Parathyroid adenoma (tissue), 2 donors: ENCODE measurements at regions not wholly inside any gene's neighbourhood (a gene's known extent, or its start where the extent isn't known, plus 50 kb on each side); places are given as distances from the start of the nearest gene placed in this dataset.

Source experiments
- H2AFZ ChIP-seq: fragments of 300-600 bp; sonication (generic); one replicate; pipeline ENCODE4 v1.7.0; 2017; ENCODE audit warnings: antibody characterized with exemption, mild to moderate bottlenecking
- H3K27ac ChIP-seq: fragments of 300-600 bp; sonication (generic); one replicate; pipeline ENCODE4 v1.7.0; 2017
- H3K27me3 ChIP-seq: fragments of 300-600 bp; sonication (generic); one replicate; pipeline ENCODE4 v1.7.0; 2017; ENCODE audit warnings: low read length; ENCODE audit not compliant: control insufficient read depth, insufficient read depth
- H3K36me3 ChIP-seq: fragments of 300-600 bp; sonication (generic); one replicate; pipeline ENCODE4 v1.7.0; 2017; ENCODE audit warnings: low read length; ENCODE audit not compliant: control insufficient read depth, insufficient read depth
- H3K4me1 ChIP-seq: fragments of 300-600 bp; sonication (generic); one replicate; pipeline ENCODE4 v1.7.0; 2017; ENCODE audit warnings: control low read depth
- H3K4me2 ChIP-seq: fragments of 300-600 bp; sonication (generic); one replicate; pipeline ENCODE4 v1.7.0; 2017; ENCODE audit warnings: low read length
- H3K4me3 ChIP-seq: fragments of 300-600 bp; sonication (generic); one replicate; pipeline ENCODE4 v1.7.0; 2017; ENCODE audit warnings: low read depth, low read length
- H3K79me2 ChIP-seq: fragments of 300-600 bp; sonication (generic); one replicate; pipeline ENCODE4 v1.7.0; 2017; ENCODE audit warnings: control low read depth
- H3K9ac ChIP-seq: fragments of 300-600 bp; sonication (generic); one replicate; pipeline ENCODE4 v1.7.0; 2017; ENCODE audit warnings: mild to moderate bottlenecking
- H3K9me3 ChIP-seq: fragments of 300-600 bp; sonication (generic); one replicate; pipeline ENCODE4 v1.7.0; 2017; ENCODE audit warnings: low read length; ENCODE audit not compliant: control insufficient read depth
- CTCF ChIP-seq: fragments of 300-600 bp; sonication (generic); IDR thresholded peaks from one replicate; pipeline ENCODE4 v1.7.0; 2017; ENCODE audit warnings: antibody characterized with exemption, mild to moderate bottlenecking
- donor health status: primary hyperparathyroidism.

- Histone ChIP-seq H3K9ac (no peak overlapping the region), H3K4me1 (no peaks in the 10 kb centered on the region), H3K36me3 (no peaks in the 10 kb centered on the region), H2AFZ (no peak overlapping the region), H3K4me3 (no peak overlapping the region), H3K27ac (no peak overlapping the region), H3K27me3 (no peaks in the 10 kb centered on the region), H3K9me3 (no peaks in the 10 kb centered on the region), H3K79me2 (no peaks in the 10 kb centered on the region), H3K4me2 (no peak overlapping the region)
- TF ChIP-seq CTCF: no peak
Observed at GRCh38 chr1:29821605-29822004, 585.3 kb downstream of the PTPRU start.

DNA sequence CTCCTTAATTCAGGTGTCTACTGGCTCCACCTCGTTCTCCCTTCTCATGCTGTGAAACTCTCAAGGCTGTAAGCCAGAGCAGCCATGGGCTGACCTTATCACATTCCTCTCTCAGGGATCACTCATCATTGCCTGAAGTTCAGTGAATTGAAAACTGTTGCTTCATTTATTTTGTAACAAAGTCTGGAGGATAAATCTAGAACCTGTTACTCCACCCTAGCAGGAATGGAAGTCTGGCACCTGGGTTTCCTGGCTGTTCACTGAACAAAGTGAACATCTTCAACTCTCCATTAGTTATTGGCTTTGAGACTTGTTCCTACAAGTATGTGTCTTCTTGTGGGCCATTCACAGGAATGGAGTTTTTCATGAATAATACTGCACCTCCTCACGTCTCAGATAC lies 584.1 kb downstream of the PTPRU start:
- no peaks in the 10 kb centered on the region for H3K27me3 ChIP-seq
- no peak overlapping the region for H3K27ac ChIP-seq
- TF ChIP-seq CTCF: no peak
- no peaks in the 10 kb centered on the region for H3K9me3 ChIP-seq
- no peaks in the 10 kb centered on the region for H3K36me3 ChIP-seq
- H2AFZ ChIP-seq: no peak overlapping the region
- H3K4me3 ChIP-seq: no peak overlapping the region
- no peak overlapping the region for H3K4me2 ChIP-seq
- no peaks in the 10 kb centered on the region for H3K79me2 ChIP-seq
- no peak overlapping the region for H3K9ac ChIP-seq
- H3K4me1 ChIP-seq: no peaks in the 10 kb centered on the region

GRCh38 chr1:29812408-29813135 lies 576.2 kb downstream of the PTPRU start:
- no peak overlapping the region for H3K4me2 ChIP-seq
- no peak overlapping the region for H3K4me3 ChIP-seq
- no peaks in the 10 kb centered on the region for H3K79me2 ChIP-seq
- H3K27me3 ChIP-seq: no peaks in the 10 kb centered on the region
- no peaks in the 10 kb centered on the region for H3K36me3 ChIP-seq
- TF ChIP-seq CTCF: no peak
- no peak overlapping the region for H3K9ac ChIP-seq
- H3K9me3 ChIP-seq: no peaks in the 10 kb centered on the region
- H2AFZ ChIP-seq: peak overlapping the region; percentile 20
- no peaks in the 10 kb centered on the region for H3K4me1 ChIP-seq
- no peak overlapping the region for H3K27ac ChIP-seq

DNA sequence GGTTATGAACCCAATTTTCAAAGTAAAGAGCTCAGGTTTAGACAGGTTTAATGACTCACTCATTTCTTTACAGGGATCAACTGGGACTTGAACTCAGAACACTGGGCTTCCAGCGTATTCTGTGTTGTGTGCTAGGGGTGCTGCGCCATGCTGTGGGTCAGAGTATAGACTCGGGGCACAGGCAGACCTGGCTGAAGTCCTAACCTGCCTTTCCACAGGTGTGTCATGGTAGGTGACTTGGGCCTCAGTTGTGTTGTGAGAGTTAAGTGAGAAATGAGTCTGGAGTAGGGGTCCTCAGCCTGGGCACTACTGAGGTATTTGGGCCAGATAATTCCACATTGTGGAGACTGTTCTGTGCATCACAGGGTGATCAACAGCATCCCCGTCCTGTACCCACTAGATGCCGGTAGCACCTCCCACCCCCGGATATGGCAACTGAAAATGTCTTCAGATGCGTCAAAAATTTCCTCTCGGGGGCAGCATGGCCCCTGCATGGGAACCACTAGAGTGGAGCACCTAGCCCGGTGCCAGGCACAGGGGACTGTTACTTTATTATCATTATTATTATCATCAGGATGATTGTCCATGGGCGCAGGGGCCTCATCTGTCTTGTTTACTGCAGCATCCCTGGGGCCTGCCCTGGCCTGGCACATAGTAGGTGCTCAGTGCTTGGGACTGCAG lies 575.5 kb downstream of the PTPRU start:
- H3K4me3 ChIP-seq: no peak overlapping the region
- no peak overlapping the region for H3K4me2 ChIP-seq
- H3K4me1 ChIP-seq: no peaks in the 10 kb centered on the region
- TF ChIP-seq CTCF: no peak
- H3K27ac ChIP-seq: no peak overlapping the region
- H3K36me3 ChIP-seq: no peaks in the 10 kb centered on the region
- H2AFZ ChIP-seq: no peak overlapping the region
- H3K27me3 ChIP-seq: no peaks in the 10 kb centered on the region
- H3K79me2 ChIP-seq: no peaks in the 10 kb centered on the region
- no peak overlapping the region for H3K9ac ChIP-seq
- H3K9me3 ChIP-seq: no peaks in the 10 kb centered on the region
